NT2/D1 (cell line): ENCODE measurements at regions not wholly inside any gene's neighbourhood (a gene's known extent, or its start where the extent isn't known, plus 50 kb on each side); places are given as distances from the start of the nearest gene placed in this dataset.
"Not testable (repeated sequence)": the region's sequence is repeated elsewhere in the genome, so short reads cannot be mapped to it uniquely, and the experiment has no call there.

Experiments used
- DNase-seq: peaks from one replicate; pipeline ENCODE4 v3.0.0-alpha.2; 2011; ENCODE audit warnings: low read depth, low spot score
- H3K27me3 ChIP-seq: 2 replicates; pipeline ENCODE4 v1.6.0; 2011; ENCODE audit warnings: mild to moderate bottlenecking; ENCODE audit not compliant: insufficient read length, insufficient read depth
- H3K36me3 ChIP-seq: 2 replicates; pipeline ENCODE4 v1.6.1; 2011; ENCODE audit warnings: mild to moderate bottlenecking, low read length, mixed read lengths; ENCODE audit not compliant: insufficient read depth, insufficient read length
- H3K4me1 ChIP-seq: 2 replicates; pipeline ENCODE4 v1.5.1; 2011; ENCODE audit not compliant: insufficient read depth, insufficient read length
- H3K4me3 ChIP-seq: 2 replicates; pipeline ENCODE4 v1.5.1; 2011; ENCODE audit warnings: low read depth; ENCODE audit not compliant: insufficient read length
- H3K9ac ChIP-seq: 2 replicates; pipeline ENCODE4 v1.6.0; 2011; ENCODE audit warnings: low read depth; ENCODE audit not compliant: insufficient read length
- H3K9me3 ChIP-seq: 2 replicates; pipeline ENCODE4 v1.5.1; 2011; ENCODE audit warnings: mild to moderate bottlenecking, low read length; ENCODE audit not compliant: insufficient read depth

DNA sequence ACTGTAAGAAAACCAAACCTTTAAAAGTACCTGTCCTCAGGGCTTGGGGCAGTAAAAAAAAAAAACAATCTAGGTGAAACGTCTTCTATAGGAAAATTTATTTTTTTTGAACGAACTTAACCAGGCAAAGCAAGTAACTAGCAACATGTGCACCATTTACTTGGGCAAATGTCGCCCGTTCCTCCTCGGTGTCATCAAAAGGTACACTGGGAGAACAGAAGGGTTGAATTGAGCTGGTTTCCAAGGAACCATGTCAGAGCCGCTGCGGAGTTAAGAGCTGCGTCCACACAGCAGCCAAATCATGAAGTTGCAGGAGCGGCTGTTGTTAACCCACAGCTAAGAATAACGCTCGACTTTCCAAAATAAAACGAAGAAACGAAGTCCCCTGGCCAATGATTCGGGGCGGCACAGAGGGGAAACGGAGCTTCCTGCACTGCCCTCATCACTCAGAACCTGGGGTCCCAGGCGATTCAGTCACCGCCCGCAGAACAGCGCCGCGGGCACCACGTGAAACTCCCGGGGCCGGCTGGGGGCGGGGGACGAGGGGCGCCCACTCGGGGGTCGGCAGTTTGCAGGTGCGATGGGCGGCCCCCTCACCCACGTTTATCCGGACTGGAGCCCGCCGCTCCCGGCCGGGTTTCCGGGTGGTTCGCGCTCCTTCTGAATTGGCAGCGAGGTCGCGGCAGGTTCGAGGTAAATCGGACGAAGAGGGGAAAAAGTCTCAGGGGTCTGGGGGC, 53.6 kb upstream of the PLGLB1 start:
- H3K9me3 ChIP-seq, H3K4me1 ChIP-seq, H3K36me3 ChIP-seq, H3K9ac ChIP-seq, DNase-seq, H3K27me3 ChIP-seq: not testable (repeated sequence)
- H3K4me3 ChIP-seq = peak overlapping the region; percentile 37

DNA sequence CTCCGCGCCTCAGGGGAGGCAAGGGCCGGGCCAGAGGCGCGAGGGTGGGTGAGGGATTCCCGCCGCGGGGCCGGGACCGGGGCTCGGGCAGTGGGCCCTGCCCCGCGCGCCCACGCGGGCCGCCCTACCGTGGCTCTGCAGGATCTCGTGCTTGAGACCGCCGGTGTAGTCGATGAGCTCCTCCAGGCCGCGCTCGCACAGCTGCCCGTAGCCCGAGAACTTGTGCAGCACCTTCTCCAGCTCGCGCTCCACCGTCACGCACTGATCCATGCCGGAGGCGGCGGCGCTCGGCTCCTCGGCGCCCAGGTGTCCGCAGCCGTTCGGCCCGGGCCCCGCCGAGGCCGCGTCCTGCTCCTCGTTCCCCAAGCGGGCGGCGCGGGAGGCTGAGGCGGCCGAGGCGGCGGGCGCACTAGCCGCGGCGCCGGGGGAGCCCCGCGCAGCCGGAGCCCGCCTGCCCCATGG, 54.2 kb upstream of the PLGLB1 start:
- not testable (repeated sequence) for DNase-seq, H3K27me3 ChIP-seq, H3K9me3 ChIP-seq, H3K4me1 ChIP-seq, H3K36me3 ChIP-seq
- H3K9ac ChIP-seq = peak overlapping the region; percentile 67
- H3K4me3 ChIP-seq = peak overlapping the region; percentile 49

DNA sequence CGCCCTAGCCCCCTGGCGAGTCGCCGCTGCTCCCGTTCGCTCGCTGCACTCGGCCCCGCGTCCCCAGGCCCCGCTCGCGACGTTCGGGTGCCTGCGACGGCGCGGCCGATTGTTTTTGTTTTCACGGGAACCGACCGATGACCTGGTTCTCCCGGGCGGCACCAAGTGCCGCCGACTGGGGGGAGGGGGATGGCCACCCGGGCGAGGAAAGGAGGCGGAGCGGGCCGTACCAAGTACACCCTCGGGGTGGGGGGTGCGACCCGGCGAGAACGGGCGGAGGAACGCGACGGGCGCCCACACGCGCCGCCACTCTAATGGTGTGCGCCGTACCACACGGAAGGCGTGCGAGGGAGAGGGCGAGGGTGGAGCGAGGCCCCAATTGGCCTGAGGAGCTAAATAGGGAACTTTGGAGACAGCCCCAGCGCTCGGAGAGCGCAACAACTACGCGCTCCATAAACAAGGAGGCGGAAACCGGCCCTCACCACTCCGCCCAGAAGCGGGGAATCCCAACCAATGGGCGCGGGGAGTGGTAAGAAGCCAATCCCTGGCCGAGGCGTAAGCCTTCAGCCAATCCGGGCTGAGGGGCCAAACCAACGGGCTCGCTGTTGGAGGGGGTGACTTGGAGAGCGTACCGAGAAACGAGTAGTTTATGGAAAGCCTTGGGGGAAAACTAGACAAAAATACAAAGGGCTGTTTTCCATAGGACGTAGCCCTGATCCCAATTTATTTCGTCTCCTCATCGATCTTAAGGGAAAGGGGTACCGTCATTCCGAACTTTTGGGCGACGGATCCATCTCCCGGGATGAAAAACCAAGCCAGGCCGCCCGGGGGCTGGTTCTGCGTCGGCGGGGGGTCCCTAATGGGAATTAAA, 54.8 kb upstream of the PLGLB1 start:
- not testable (repeated sequence) for H3K9me3 ChIP-seq, H3K36me3 ChIP-seq, H3K4me1 ChIP-seq, H3K27me3 ChIP-seq
- Histone ChIP-seq H3K4me3 (peak overlapping the region; percentile 49), H3K9ac (peak overlapping the region; percentile 67)
- DNase-seq = peak; percentile 69

DNA sequence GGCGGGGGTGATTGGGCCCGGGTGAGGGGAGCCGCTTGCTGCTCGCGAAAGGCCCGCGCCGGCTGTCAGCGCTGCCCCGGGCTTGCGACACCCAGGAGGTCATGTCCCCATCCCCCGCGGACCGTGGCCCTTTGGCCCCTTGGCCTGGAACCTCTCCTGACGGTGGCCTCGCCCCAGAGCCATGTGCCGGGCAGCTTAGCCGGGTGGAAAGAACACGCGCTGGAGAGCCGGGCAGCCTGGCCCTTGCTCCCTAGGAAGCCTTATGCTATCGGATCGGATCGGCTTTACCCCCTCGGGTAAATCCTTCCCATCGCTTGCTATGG, 55.4 kb upstream of the PLGLB1 start:
- H3K4me3 ChIP-seq, H3K9ac ChIP-seq, H3K9me3 ChIP-seq, H3K4me1 ChIP-seq, H3K36me3 ChIP-seq, DNase-seq, H3K27me3 ChIP-seq: not testable (repeated sequence)

DNA sequence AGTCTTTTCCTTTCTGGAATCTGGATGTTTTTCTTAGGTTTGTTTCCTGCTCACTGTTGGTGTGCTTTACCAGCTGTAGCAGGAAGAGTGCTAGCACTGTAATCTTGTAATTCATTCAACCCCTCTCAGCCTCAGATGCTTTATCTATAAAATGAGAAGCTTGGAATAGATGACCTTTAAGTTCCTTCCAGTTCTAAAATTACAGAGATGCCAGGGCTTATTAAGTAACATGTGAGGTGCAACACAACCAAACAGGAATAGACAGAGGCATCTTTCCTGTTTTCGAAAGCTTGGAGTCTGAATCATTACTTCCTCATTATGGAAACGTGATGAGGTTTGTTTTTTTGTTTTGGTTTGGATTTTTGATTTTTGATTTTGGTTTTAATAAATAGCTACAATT, 60.1 kb upstream of the PLGLB1 start:
- not testable (repeated sequence) for H3K9me3 ChIP-seq

DNA sequence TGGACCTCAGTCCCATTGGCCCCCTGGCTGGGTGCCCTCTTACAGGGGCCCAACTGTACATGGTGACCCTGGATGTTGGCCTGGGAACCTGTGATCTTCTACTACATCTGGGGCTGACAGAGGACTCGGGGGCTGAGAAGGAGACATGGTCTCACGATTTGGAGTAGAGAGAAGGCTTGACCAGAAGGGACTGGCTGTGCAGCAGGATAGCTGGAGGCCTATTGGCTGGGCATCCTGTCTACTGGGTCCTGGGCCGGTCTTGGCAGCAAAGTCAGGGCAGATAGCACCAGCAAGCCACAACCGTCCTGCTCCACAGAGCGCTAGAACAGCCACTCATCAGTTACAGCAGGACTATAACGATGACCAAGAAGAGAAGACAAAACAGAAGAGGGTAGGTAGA, 66.4 kb upstream of the PLGLB1 start:
- H3K4me1 ChIP-seq, H3K36me3 ChIP-seq, H3K9me3 ChIP-seq, DNase-seq, H3K27me3 ChIP-seq, H3K4me3 ChIP-seq, H3K9ac ChIP-seq: not testable (repeated sequence)

More for the DNA sequence above, 60.1 kb upstream of the PLGLB1 start:
- H3K27me3 ChIP-seq, DNase-seq, H3K9ac ChIP-seq, H3K4me3 ChIP-seq, H3K4me1 ChIP-seq, H3K36me3 ChIP-seq: not testable (repeated sequence)

DNA sequence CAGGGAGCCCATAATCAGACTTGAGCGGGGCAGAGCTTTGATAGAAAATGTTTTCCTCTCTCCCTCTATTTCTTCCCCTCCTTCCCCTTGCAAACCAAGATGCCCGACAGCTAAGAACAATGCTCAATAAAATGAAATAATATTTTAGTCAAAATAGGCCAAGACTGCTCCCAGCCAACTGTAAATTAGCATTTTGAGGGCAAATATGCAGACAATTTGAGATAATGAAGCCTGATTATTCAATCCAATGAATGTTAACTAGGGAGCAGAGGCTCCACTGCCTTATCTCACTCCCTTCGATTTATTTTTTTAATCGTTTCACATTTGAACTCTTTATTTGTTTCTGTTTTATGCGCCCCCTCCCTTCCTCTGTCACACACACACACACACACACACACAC, 67.8 kb upstream of the PLGLB1 start:
- DNase-seq, H3K9ac ChIP-seq, H3K27me3 ChIP-seq, H3K4me1 ChIP-seq, H3K36me3 ChIP-seq, H3K4me3 ChIP-seq, H3K9me3 ChIP-seq: not testable (repeated sequence)

DNA sequence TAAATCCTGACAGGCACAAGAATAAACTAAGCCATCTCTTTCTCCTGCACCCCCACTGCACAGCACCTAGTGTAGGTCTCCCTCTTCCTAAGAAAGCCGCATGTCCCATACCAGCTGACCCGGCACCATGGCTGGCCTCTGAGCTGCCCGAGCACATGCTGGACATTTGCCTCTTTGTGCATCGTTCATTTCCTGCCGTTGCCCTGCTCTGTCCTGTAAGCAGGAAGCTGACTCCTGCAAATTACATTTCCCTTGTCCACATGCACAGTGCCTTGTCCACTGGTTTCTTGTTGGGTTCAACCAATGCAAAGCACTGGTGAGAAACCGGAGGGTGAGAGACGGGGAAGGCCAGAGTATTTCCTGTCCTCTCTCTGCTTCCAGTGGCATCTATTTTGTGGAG, 71.6 kb upstream of the PLGLB1 start:
- not testable (repeated sequence) for DNase-seq, H3K36me3 ChIP-seq, H3K4me1 ChIP-seq, H3K9me3 ChIP-seq, H3K9ac ChIP-seq, H3K27me3 ChIP-seq, H3K4me3 ChIP-seq

DNA sequence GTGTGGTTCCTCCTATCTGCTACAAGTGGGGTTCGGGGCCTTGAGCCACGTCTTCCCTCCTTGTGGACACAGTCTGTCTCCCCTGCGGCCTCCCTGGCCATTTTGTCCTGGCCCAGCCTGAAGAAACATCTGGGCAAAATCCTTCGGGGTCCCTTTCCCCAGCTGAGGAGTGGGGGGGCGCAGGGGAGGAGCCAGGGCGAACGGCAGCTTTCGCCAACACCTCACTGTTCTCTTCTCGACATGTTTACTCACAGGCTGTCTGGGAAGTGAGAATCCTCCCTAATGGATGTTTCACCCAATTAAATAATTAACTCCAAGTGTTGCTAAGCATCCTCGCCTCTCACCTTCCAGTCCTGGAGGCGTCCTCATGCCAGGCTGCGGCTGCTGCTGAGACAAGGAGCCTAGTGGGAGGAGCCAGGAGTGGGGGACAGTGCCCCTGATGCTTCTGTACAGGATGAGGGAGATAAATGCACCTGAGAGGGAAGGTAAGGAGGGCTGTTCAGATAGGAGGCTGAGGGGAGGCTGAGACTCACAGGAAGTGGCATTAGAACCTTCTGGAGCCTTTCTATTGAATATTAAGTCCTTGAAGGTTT, 72.4 kb upstream of the PLGLB1 start:
- H3K4me3 ChIP-seq, H3K9ac ChIP-seq, DNase-seq, H3K36me3 ChIP-seq, H3K4me1 ChIP-seq, H3K9me3 ChIP-seq, H3K27me3 ChIP-seq: not testable (repeated sequence)

DNA sequence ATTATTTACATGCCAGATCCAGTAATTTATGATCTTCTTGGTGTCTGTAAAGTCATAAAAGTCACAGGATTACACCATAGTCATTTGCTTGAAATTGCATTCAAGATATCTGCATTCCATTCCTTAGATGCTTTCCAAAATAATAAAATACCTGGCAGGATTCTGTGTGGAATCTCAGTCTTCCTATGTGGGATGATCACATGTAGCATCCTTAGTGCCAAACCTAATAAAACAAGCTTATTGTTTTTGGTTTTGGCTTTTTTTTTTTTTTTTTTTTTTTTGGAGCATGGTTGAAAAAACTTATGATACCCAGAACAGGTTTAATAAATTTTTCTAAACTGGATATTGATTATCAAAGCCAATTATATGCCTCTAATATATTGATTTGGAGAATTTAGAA, 74.2 kb upstream of the PLGLB1 start:
- H3K36me3 ChIP-seq, H3K4me1 ChIP-seq, H3K9ac ChIP-seq, H3K4me3 ChIP-seq, DNase-seq, H3K9me3 ChIP-seq, H3K27me3 ChIP-seq: not testable (repeated sequence)

DNA sequence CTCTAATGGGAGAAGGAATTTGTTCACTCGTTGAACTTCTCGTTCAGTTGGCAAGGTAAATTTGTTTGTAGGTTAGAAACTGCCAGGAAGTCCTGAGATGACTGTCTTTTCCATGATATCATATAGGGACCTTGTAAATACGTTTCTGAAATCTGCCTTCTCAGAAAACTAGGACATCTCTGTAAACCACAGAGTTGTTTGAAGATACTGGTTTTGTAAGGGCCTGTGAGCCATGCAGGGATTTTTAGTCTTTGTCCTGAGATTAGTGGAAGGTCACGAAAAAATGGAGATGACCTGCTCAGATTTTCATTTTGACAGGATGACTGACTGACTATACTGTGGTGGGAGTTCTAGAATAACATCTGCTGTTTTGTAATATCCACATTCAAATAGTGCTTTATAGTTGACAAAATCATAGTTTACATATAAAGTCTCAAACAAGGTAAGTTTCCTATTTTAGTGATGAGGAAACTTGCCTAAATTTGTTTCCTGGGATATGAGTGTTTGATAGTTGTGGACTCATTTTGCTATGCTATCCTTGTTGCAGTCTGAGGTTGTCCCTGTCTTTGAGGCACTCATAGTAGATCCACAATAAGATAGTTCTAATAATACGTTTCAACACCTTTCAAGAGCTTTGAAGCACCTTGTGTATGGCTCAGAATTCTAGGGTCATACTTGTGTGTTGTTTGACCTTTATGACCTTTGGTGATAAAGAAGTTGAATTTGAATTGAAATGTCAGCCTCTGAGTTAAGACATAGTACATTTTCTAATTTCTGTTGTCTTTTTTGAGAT, 107.3 kb upstream of the PLGLB1 start:
- not testable (repeated sequence) for H3K4me1 ChIP-seq, DNase-seq, H3K27me3 ChIP-seq, H3K9ac ChIP-seq, H3K4me3 ChIP-seq, H3K36me3 ChIP-seq, H3K9me3 ChIP-seq
